ENCODE measurements at regions not wholly inside any gene's neighbourhood (a gene's known extent, or its start where the extent isn't known, plus 50 kb on each side); places are given as distances from the start of the nearest gene placed in this dataset.
"Not testable (repeated sequence)": the region's sequence is repeated elsewhere in the genome, so short reads cannot be mapped to it uniquely, and the experiment has no call there.

DNA sequence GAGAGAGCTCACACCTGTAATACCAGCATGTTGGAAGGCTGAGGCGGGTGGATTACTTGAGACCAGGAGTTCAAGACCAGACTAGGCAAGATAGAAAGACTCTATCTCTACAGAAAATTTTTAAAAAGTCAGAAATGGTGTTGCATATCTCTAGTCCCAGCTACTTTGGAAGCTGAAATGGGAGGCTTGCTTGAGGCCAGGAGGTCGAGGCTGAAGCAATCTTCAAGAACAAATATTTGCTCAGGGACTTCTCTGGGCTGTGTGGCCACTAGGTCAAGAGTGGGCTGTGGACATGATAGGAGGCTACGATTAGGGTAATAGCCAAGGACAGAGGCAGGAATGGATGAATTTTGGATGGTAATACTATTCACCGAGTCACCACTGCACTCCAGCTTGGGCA, 135.8 kb upstream of the PEG3 start:
- Mint-ChIP-seq H3K27ac (no peak overlapping the region), H3K4me3 (no peak overlapping the region), H3K4me1 (no peaks in the 10 kb centered on the region), H3K9me3 (peaks cover 12 to 67% (median 40%) of the 10 kb centered on the region in 6 donors), H3K36me3 (peaks cover 5 to 11% (median 5%) of the 10 kb centered on the region in 3 donors), H3K27me3 (ENCODE audit: low read depth in 3 of 3) (peaks cover 0 to 3% (median 2%) of the 10 kb centered on the region in 3 donors)
- no peak for DNase-seq

GRCh38 chr19:56976995-56977906, 136.7 kb upstream of the PEG3 start:
- DNase-seq, result no peak
- no peaks in the 10 kb centered on the region for H3K4me1 Mint-ChIP-seq
- H3K9me3 Mint-ChIP-seq, result peaks cover 10 to 75% (median 47%) of the 10 kb centered on the region in 6 donors

GRCh38 chr19:56978023-56978565, 137.6 kb upstream of the PEG3 start:
- Mint-ChIP-seq H3K27ac (no peak overlapping the region), H3K36me3 (peaks cover 5 to 17% (median 10%) of the 10 kb centered on the region in 3 donors), H3K4me3 (no peak overlapping the region), H3K4me1 (no peaks in the 10 kb centered on the region), H3K27me3 (ENCODE audit: low read depth in 3 of 3) (peaks cover 1 to 3% (median 2%) of the 10 kb centered on the region in 3 donors), H3K9me3 (peaks cover 11 to 75% (median 47%) of the 10 kb centered on the region in 6 donors)
- no peak for DNase-seq

More at GRCh38 chr19:56976995-56977906, 136.7 kb upstream of the PEG3 start:
- Mint-ChIP-seq H3K36me3 (peaks cover 5 to 17% (median 10%) of the 10 kb centered on the region in 3 donors), H3K27me3 (ENCODE audit: low read depth in 3 of 3) (peaks cover 0 to 3% (median 2%) of the 10 kb centered on the region in 3 donors), H3K4me3 (no peak overlapping the region), H3K27ac (no peak overlapping the region)

- H3K27me3 Mint-ChIP-seq (ENCODE audit: low read depth in 3 of 3); H3K4me3 Mint-ChIP-seq; H3K4me1 Mint-ChIP-seq; H3K27ac Mint-ChIP-seq; DNase-seq: not testable (repeated sequence)
- peaks cover 5 to 17% (median 10%) of the 10 kb centered on the region in 3 donors for H3K36me3 Mint-ChIP-seq
- peaks cover 15 to 77% (median 52%) of the 10 kb centered on the region in 6 donors for H3K9me3 Mint-ChIP-seq
Measured at GRCh38 chr19:56980326-56980725, 139.5 kb upstream of the USP29 start.

DNA sequence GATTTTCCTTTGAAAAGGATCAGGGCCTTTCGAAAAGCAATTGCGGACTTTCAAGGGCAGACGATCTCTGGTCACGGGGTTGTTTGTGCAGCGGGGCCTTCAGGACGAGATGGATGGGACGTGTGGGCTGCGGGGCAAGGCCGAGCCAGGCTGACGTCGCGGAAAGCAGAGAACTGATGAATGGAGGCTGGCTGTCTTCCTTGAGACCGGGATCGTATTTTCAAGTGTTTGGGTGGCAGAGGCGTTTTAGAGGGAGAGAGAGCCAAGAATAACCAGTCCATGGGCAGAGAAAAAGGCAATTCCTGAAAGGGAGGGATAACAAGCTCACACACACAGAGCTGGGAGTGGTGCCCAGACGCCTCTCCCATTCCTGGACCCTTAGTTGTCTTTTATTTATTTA, 138.9 kb upstream of the USP29 start:
- Mint-ChIP-seq H3K27me3 (ENCODE audit: low read depth in 3 of 3) (peaks cover 1 to 2% (median 2%) of the 10 kb centered on the region in 3 donors), H3K9me3 (peaks cover 15 to 76% (median 54%) of the 10 kb centered on the region in 6 donors), H3K36me3 (peaks cover 5 to 17% (median 10%) of the 10 kb centered on the region in 3 donors), H3K4me1 (no peaks in the 10 kb centered on the region), H3K27ac (no peak overlapping the region), H3K4me3 (no peak overlapping the region)
- DNase-seq, result no peak

DNA sequence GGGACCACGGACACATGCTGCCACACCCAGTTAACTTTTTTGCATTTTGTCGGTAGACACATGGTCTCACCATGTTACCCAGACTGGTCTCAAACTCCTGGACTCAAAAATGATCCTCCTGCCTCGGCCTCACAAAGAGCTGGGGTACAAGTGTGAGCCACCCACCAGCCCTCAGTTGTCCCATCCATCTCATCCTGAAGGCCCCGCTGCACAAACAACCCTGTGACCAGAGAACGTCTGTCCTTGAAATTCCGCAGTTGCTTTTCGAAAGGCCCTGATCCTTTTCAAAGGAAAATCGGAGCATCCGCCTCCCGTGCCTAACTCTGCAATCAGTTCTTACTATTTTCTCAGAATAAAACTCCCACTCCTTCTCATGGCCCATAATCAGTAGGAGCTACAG, 138.3 kb upstream of the USP29 start:
- Mint-ChIP-seq H3K36me3 (peaks cover 5 to 17% (median 10%) of the 10 kb centered on the region in 3 donors), H3K9me3 (peaks cover 20 to 71% (median 55%) of the 10 kb centered on the region in 6 donors)
- DNase-seq; H3K4me1 Mint-ChIP-seq; H3K27me3 Mint-ChIP-seq (ENCODE audit: low read depth in 3 of 3); H3K27ac Mint-ChIP-seq; H3K4me3 Mint-ChIP-seq: not testable (repeated sequence)

DNA sequence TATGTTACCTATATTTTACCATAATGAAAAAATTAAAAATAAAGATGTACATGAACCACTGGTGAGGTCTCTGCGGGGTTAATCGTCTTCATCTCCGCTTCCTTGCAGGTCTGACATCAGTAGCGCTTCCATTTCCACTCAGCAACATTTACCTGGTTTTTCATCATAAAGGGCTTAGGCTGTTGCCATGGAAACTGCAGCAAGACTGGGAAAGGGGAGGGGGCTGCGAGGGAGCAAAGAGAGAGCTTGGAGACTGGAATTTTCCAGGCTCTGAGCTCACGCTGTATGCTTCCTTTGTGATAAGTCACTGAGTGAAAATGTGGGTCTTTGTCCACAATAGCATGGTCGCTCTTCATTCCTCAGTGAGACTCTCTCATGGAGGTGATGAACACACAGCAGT, 136.6 kb upstream of the USP29 start:
- peaks cover 0 to 2% (median 1%) of the 10 kb centered on the region in 3 donors for H3K27me3 Mint-ChIP-seq (ENCODE audit: low read depth in 3 of 3)
- no peaks in the 10 kb centered on the region for H3K4me1 Mint-ChIP-seq
- no peak overlapping the region for H3K27ac Mint-ChIP-seq
- no peak for DNase-seq
- H3K4me3 Mint-ChIP-seq, result no peak overlapping the region
- peaks cover 25 to 66% (median 55%) of the 10 kb centered on the region in 6 donors for H3K9me3 Mint-ChIP-seq
- peaks cover 0 to 9% (median 6%) of the 10 kb centered on the region in 3 donors for H3K36me3 Mint-ChIP-seq

- Mint-ChIP-seq H3K4me3 (no peak overlapping the region), H3K27ac (no peak overlapping the region)
Measured at GRCh38 chr19:56983804-56984203, 136.0 kb upstream of the USP29 start.

DNA sequence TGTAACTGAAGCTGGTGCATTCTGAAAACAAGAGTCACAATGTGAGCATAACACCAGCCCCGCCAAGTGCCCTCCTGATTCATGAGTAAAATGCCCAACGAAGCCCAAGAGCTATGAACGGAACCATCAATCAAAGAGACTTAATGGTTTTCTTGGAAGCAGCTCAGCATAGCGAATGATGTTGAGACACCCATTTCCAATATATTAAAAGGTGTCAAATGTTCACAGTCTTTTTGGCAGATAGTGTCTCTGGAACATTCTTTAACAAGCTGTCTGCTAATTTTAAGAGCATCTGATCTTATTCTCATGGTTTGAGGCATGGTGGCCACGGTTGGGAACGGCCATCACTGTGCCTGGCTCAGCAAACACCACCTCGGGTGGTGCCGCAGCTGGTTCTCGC, 133.4 kb upstream of the USP29 start:
- Mint-ChIP-seq H3K4me3 (no peak overlapping the region), H3K4me1 (no peaks in the 10 kb centered on the region), H3K27me3 (ENCODE audit: low read depth in 3 of 3) (peaks cover 0 to 2% (median 1%) of the 10 kb centered on the region in 3 donors), H3K36me3 (peaks cover 0 to 6% (median 6%) of the 10 kb centered on the region in 3 donors), H3K27ac (no peak overlapping the region), H3K9me3 (peaks cover 29 to 67% (median 58%) of the 10 kb centered on the region in 6 donors)
- DNase-seq, result no peak

More at GRCh38 chr19:56983804-56984203, 136.0 kb upstream of the USP29 start:
- Mint-ChIP-seq H3K36me3 (peaks cover 0 to 9% (median 6%) of the 10 kb centered on the region in 3 donors), H3K9me3 (peaks cover 25 to 65% (median 55%) of the 10 kb centered on the region in 6 donors), H3K27me3 (ENCODE audit: low read depth in 3 of 3) (peaks cover 0 to 2% (median 1%) of the 10 kb centered on the region in 3 donors), H3K4me1 (no peaks in the 10 kb centered on the region)
- DNase-seq, result no peak

DNA sequence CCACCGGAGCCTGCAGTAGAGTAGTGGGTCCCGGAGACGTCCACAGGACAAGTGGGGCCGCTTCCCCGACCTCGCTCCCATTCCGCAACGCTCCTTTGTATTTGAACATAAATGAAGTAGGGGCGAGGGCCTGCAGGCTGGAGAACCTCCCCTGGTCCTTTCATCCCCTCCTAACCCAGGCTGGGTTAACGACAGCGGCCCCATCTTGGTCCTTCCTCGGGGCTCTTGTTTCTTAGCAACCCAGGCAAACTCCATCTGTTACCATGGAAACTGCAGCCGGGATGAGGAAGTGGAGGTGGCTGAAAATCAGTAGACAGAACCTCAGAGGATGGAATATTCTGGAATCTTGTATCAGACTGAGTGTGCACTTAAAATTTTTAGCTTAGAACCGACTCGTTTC, 132.6 kb upstream of the USP29 start:
- H3K27me3 Mint-ChIP-seq (ENCODE audit: low read depth in 3 of 3), result peaks cover 0 to 4% (median 1%) of the 10 kb centered on the region in 3 donors
- no peak overlapping the region for H3K27ac Mint-ChIP-seq
- DNase-seq, result no peak
- no peaks in the 10 kb centered on the region for H3K4me1 Mint-ChIP-seq
- no peaks in the 10 kb centered on the region for H3K36me3 Mint-ChIP-seq
- no peak overlapping the region for H3K4me3 Mint-ChIP-seq
- H3K9me3 Mint-ChIP-seq, result peaks cover 31 to 62% (median 55%) of the 10 kb centered on the region in 6 donors

GRCh38 chr19:56988299-56988698, 131.5 kb upstream of the USP29 start:
- H3K27me3 Mint-ChIP-seq (ENCODE audit: low read depth in 3 of 3), result peaks cover 0 to 8% (median 0%) of the 10 kb centered on the region in 3 donors
- no peak overlapping the region for H3K4me3 Mint-ChIP-seq
- no peak overlapping the region for H3K27ac Mint-ChIP-seq
- H3K9me3 Mint-ChIP-seq, result peaks cover 32 to 63% (median 58%) of the 10 kb centered on the region in 6 donors
- no peaks in the 10 kb centered on the region for H3K4me1 Mint-ChIP-seq
- no peak for DNase-seq
- no peaks in the 10 kb centered on the region for H3K36me3 Mint-ChIP-seq

GRCh38 chr19:56991912-56992311, 127.9 kb upstream of the USP29 start:
- Mint-ChIP-seq H3K36me3 (no peaks in the 10 kb centered on the region), H3K9me3 (peaks cover 29 to 67% (median 48%) of the 10 kb centered on the region in 6 donors), H3K4me3 (no peak overlapping the region), H3K4me1 (no peaks in the 10 kb centered on the region), H3K27me3 (ENCODE audit: low read depth in 3 of 3) (peaks cover 0 to 8% (median 4%) of the 10 kb centered on the region in 3 donors), H3K27ac (no peak overlapping the region)
- no peak for DNase-seq

GRCh38 chr19:56993851-56994250, 125.9 kb upstream of the USP29 start:
- H3K4me1 Mint-ChIP-seq, result no peaks in the 10 kb centered on the region
- no peaks in the 10 kb centered on the region for H3K36me3 Mint-ChIP-seq
- peak overlapping the region in 1 of 5 donors; percentile 7 for H3K4me3 Mint-ChIP-seq
- H3K9me3 Mint-ChIP-seq, result peaks cover 25 to 63% (median 41%) of the 10 kb centered on the region in 6 donors
- no peak overlapping the region for H3K27ac Mint-ChIP-seq
- peaks cover 0 to 8% (median 4%) of the 10 kb centered on the region in 3 donors for H3K27me3 Mint-ChIP-seq (ENCODE audit: low read depth in 3 of 3)
- no peak for DNase-seq

All from immature natural killer cell (primary cell).